SK-N-SH treated with all-trans-retinoic acid at 6 μM for 48 hours (cell line): ENCODE measurements at regions not wholly inside any gene's neighbourhood (a gene's known extent, or its start where the extent isn't known, plus 50 kb on each side); places are given as distances from the start of the nearest gene placed in this dataset.

ENCODE experiments used
- ATAC-seq: fragments of 200-7000 bp; cut with Tn5 transposase; 3 replicates; pipeline ENCODE4 v1.9.1; 2020; ENCODE audit warnings: mild to moderate bottlenecking, moderate library complexity
- CREB5 ChIP-seq: fragments of 250-450 bp; sonication (Bioruptor Pico); IDR thresholded peaks from 2 replicates; pipeline ENCODE4 v1.5.1; 2020; ENCODE audit warnings: low read depth, mild to moderate bottlenecking, moderate library complexity
- CSDC2 ChIP-seq: fragments of 250-450 bp; sonication (Bioruptor Pico); IDR thresholded peaks from 2 replicates; pipeline ENCODE4 v1.5.0; 2020; ENCODE audit warnings: mild to moderate bottlenecking, moderate library complexity
- CSRNP3 ChIP-seq: fragments of 250-450 bp; sonication (Bioruptor Pico); IDR thresholded peaks from 2 replicates; pipeline ENCODE4 v1.5.1; 2021; ENCODE audit warnings: mild to moderate bottlenecking, moderate library complexity
- GLIS3 ChIP-seq: fragments of 250-450 bp; sonication (Bioruptor Pico); IDR thresholded peaks from 2 replicates; pipeline ENCODE4 v1.5.0; 2020; ENCODE audit warnings: mild to moderate bottlenecking, moderate library complexity
- ISL1 ChIP-seq: fragments of 250-450 bp; sonication (Bioruptor Pico); IDR thresholded peaks from 2 replicates; pipeline ENCODE4 v2.1.2; 2022; ENCODE audit warnings: mild to moderate bottlenecking, moderate library complexity
- OSR1 ChIP-seq: fragments of 250-450 bp; sonication (Bioruptor Pico); IDR thresholded peaks from 2 replicates; pipeline ENCODE4 v1.8.0; 2022; ENCODE audit warnings: moderate library complexity, mild to moderate bottlenecking, inconsistent platforms
- PATZ1 ChIP-seq: fragments of 250-450 bp; sonication (Bioruptor Pico); IDR thresholded peaks from 2 replicates; pipeline ENCODE4 v1.8.0; 2020; ENCODE audit warnings: mild to moderate bottlenecking, moderate library complexity, borderline replicate concordance
- RARB ChIP-seq: fragments of 250-450 bp; sonication (Bioruptor Pico); IDR thresholded peaks from 2 replicates; pipeline ENCODE4 v1.8.0; 2021; ENCODE audit warnings: mild to moderate bottlenecking, moderate library complexity
- SNAI2 ChIP-seq: fragments of 250-450 bp; sonication (Bioruptor Pico); IDR thresholded peaks from 2 replicates; pipeline ENCODE4 v1.5.0; 2020; ENCODE audit warnings: mild to moderate bottlenecking, moderate library complexity
- TCF4 ChIP-seq: fragments of 250-450 bp; sonication (Bioruptor Pico); IDR thresholded peaks from 2 replicates; pipeline ENCODE4 v1.8.0; 2021; ENCODE audit warnings: mild to moderate bottlenecking, moderate library complexity, borderline replicate concordance
- TOX ChIP-seq: fragments of 250-450 bp; sonication (Bioruptor Pico); IDR thresholded peaks from 2 replicates; pipeline ENCODE4 v1.8.0; 2021; ENCODE audit warnings: mild to moderate bottlenecking, moderate library complexity, borderline replicate concordance
- TSHZ2 ChIP-seq: fragments of 250-450 bp; sonication (Bioruptor Pico); IDR thresholded peaks from 2 replicates; pipeline ENCODE4 v1.5.0; 2020; ENCODE audit warnings: mild to moderate bottlenecking, moderate library complexity
- ZC3H10 ChIP-seq: fragments of 250-450 bp; sonication (Bioruptor Pico); IDR thresholded peaks from 2 replicates; pipeline ENCODE4 v1.5.1; 2021; ENCODE audit warnings: mild to moderate bottlenecking, moderate library complexity
- ZFP3 ChIP-seq: fragments of 250-450 bp; sonication (Bioruptor Pico); IDR thresholded peaks from 2 replicates; pipeline ENCODE4 v1.5.0; 2020; ENCODE audit warnings: mild to moderate bottlenecking, moderate library complexity
- ZFP30 ChIP-seq: fragments of 450-650 bp; formaldehyde crosslinking; IDR thresholded peaks from 2 replicates; pipeline ENCODE4 v1.5.0; 2022; ENCODE audit warnings: mild to moderate bottlenecking, moderate library complexity
- ZNF565 ChIP-seq: fragments of 450-650 bp; formaldehyde crosslinking; conservative IDR thresholded peaks from 2 replicates; pipeline ENCODE4 v1.5.0; 2020; ENCODE audit warnings: low read depth, mild to moderate bottlenecking, moderate library complexity
- ZNF70 ChIP-seq: fragments of 450-650 bp; formaldehyde crosslinking; IDR thresholded peaks from 2 replicates; pipeline ENCODE4 v1.5.0; 2020; ENCODE audit warnings: mild to moderate bottlenecking, moderate library complexity

- ATAC-seq = no peak
Observed at GRCh38 chr14:71529848-71530247, 402.4 kb upstream of the RGS6 start.

GRCh38 chr14:71532344-71532743 lies 399.9 kb upstream of the RGS6 start:
- peak; percentile 80 for ATAC-seq
- peak; percentile 71 for TF ChIP-seq ISL1 (CRISPR knock-in tag)
- no peak for TF ChIP-seq RARB (CRISPR knock-in tag)

More at GRCh38 chr14:71529848-71530247, 402.4 kb upstream of the RGS6 start:
- TF ChIP-seq GLIS3 (CRISPR knock-in tag) (no peak), TSHZ2 (CRISPR knock-in tag) (no peak), ZNF565 (CRISPR knock-in tag) (no peak), CREB5 (CRISPR knock-in tag) (no peak), CSDC2 (no peak), ISL1 (CRISPR knock-in tag) (peak; percentile 87), PATZ1 (CRISPR knock-in tag) (no peak), TOX (no peak), ZNF70 (no peak), ZFP3 (no peak), RARB (CRISPR knock-in tag) (no peak), OSR1 (CRISPR knock-in tag) (no peak), SNAI2 (0 out of 2 replicates have a peak, but pooled peaks have one; percentile 14)
- TF ChIP-seq, all 23 proteins: peak for 2

- TF ChIP-seq TSHZ2 (CRISPR knock-in tag) (no peak), OSR1 (CRISPR knock-in tag) (no peak), CSRNP3 (CRISPR knock-in tag) (no peak), GLIS3 (CRISPR knock-in tag) (no peak), ZC3H10 (CRISPR knock-in tag) (no peak), ZFP30 (CRISPR knock-in tag) (no peak), TOX (no peak), TCF4 (CRISPR knock-in tag) (no peak), ZNF70 (no peak)
- peak; percentile 59 for ATAC-seq
Observed at GRCh38 chr14:71532790-71533189, 399.4 kb upstream of the RGS6 start.

GRCh38 chr14:71533390-71533789 lies 398.8 kb upstream of the RGS6 start:
- ATAC-seq = peak; percentile 64
- TF ChIP-seq OSR1 (CRISPR knock-in tag) = no peak
- TF ChIP-seq SNAI2 = 0 out of 2 replicates have a peak, but pooled peaks have one; percentile 23
